GM23338 (cell line): ENCODE measurements at regions not wholly inside any gene's neighbourhood (a gene's known extent, or its start where the extent isn't known, plus 50 kb on each side); places are given as distances from the start of the nearest gene placed in this dataset.

Experiments used
- CTCF ChIP-seq, 2 experiments: fragments of 200-600 bp in 1 of 2; sonication (generic) in 1 of 2; conservative IDR thresholded peaks; 2 replicates each; pipeline versions ENCODE4 v1.5.1 to v1.6.1; 2016 to 2017; ENCODE audit warnings: antibody characterized with exemption in 2 of 2, low read depth in 2 of 2, mild to moderate bottlenecking in 2 of 2, moderate library complexity in 1 of 2
- EZH2 ChIP-seq: fragments of 200-600 bp; sonication (generic); IDR thresholded peaks from one replicate; pipeline ENCODE4 v1.8.0; 2017; ENCODE audit warnings: antibody characterized with exemption, mild to moderate bottlenecking, low read depth; ENCODE audit not compliant: unreplicated experiment
- EZH2phosphoT487 ChIP-seq: fragments of 200-600 bp; sonication (generic); IDR thresholded peaks from one replicate; pipeline ENCODE4 v1.8.1; 2018; ENCODE audit warnings: antibody characterized with exemption; ENCODE audit not compliant: unreplicated experiment
- POLR2AphosphoS5 ChIP-seq: IDR thresholded peaks from 2 replicates; pipeline ENCODE4 v1.6.1; 2016; ENCODE audit warnings: antibody characterized with exemption, low read depth
- REST ChIP-seq: IDR thresholded peaks from one replicate; pipeline ENCODE4 v1.6.1; 2018; ENCODE audit warnings: antibody characterized with exemption; ENCODE audit not compliant: unreplicated experiment

GRCh38 chr2:129103936-129104878 lies 785.5 kb upstream of the HS6ST1 start:
- TF ChIP-seq CTCF (conservative IDR thresholded peaks at IDR 0.05; ENCODE audit: low read depth in 2 of 2) (no peak), EZH2phosphoT487 (no peak), EZH2 (no peak), POLR2AphosphoS5 (no peak), REST (no peak)
